ENCODE measurements at regions not wholly inside any gene's neighbourhood (a gene's known extent, or its start where the extent isn't known, plus 50 kb on each side); places are given as distances from the start of the nearest gene placed in this dataset.

DNA sequence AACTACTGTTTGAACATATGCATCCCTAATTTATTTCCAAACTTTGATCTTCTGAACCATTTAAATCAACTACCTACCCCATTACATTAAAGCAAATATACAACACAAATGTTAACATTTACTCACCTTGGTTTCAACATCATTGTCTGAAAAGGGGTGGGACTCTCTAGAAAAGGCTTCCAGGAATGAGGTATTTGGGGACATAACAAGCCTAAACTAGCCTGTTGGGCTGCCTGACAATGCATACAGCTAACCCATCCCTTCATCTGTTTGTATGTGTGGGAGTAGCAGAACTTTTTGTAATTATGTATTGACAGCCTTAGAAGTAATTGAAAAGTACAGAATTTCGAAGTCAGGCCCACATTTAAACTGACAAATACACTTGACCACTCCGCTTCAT lies 2225.9 kb upstream of the C9orf72 start:
- ChIA-PET CTCF (ENCODE audit: partially characterized antibody) (no interaction called here), POLR2A (ENCODE audit: partially characterized antibody) (no interaction called here)
- Histone ChIP-seq H4K5ac (ENCODE audit: insufficient read length, low read depth, low read length) (no peak overlapping the region), H3K9ac (replicated peaks in 1 of 4; ENCODE audit: extremely low read depth in 1 of 4, low read depth in 3 of 4, low read length in 3 of 4) (no peak overlapping the region), H2BK5ac (ENCODE audit: low read depth, low read length) (no peak overlapping the region), H3K56ac (replicated peaks; ENCODE audit: insufficient read length, low read depth, low read length) (no peak overlapping the region), H4K8ac (ENCODE audit: extremely low read depth, insufficient read depth, low read length) (no peak overlapping the region), H3K79me2 (ENCODE audit: control insufficient read depth in 1 of 2, insufficient read depth in 2 of 2, low read length in 2 of 2) (no peaks in the 10 kb centered on the region), H3K4me1 (replicated peaks in 1 of 4; ENCODE audit: control insufficient read depth in 3 of 4, insufficient read depth in 4 of 4, low read length in 3 of 4) (0 out of 7 replicates have a peak, but pooled peaks cover 0 to 3% (median 0%) of the 10 kb centered on the region in 4 experiments), H3K4me3 (ENCODE audit: extremely low read depth in 1 of 4, insufficient read depth in 2 of 4, low read depth in 3 of 4, low read length in 4 of 4) (no peak overlapping the region), H3K4me2 (ENCODE audit: insufficient read depth in 1 of 2, low read depth in 2 of 2, low read length in 2 of 2) (no peak overlapping the region), H3K4ac (replicated peaks; ENCODE audit: insufficient read length, low read depth, low read length) (no peak overlapping the region), H3K79me1 (ENCODE audit: low read depth, low read length) (no peaks in the 10 kb centered on the region), H3K9me3 (ENCODE audit: insufficient read depth in 2 of 2, low read depth in 1 of 2, low read length in 1 of 2) (no peaks in the 10 kb centered on the region), H2BK15ac (ENCODE audit: low read length) (no peak overlapping the region), H3K14ac (ENCODE audit: insufficient read length) (no peak overlapping the region), H2BK20ac (ENCODE audit: low read length) (no peak overlapping the region), H2BK120ac (replicated peaks; ENCODE audit: low read depth, low read length) (no peak overlapping the region), H3K23me2 (ENCODE audit: low read depth, low read length) (no peaks in the 10 kb centered on the region), H3K18ac (ENCODE audit: extremely low read depth, low read length) (no peak overlapping the region), H3K23ac (ENCODE audit: insufficient read length) (no peak overlapping the region), H4K91ac (replicated peaks; ENCODE audit: insufficient read length, low read length) (no peak overlapping the region), H3K27me3 (replicated peaks in 1 of 4; ENCODE audit: control insufficient read depth in 3 of 4, extremely low read depth in 1 of 4, insufficient read depth in 3 of 4, low read length in 3 of 4) (no peaks in the 10 kb centered on the region), H3K27ac (ENCODE audit: low read depth, low read length) (no peak overlapping the region), H2AFZ (ENCODE audit: low read length) (no peak overlapping the region), H2AK5ac (ENCODE audit: low read depth, low read length) (no peak overlapping the region), H3K36me3 (ENCODE audit: control insufficient read depth in 2 of 4, insufficient read depth in 4 of 4, low read length in 3 of 4) (no peaks in the 10 kb centered on the region), H2BK12ac (ENCODE audit: low read depth, low read length) (no peak overlapping the region), H4K20me1 (replicated peaks in 1 of 2; ENCODE audit: control insufficient read depth in 1 of 2, insufficient read depth in 2 of 2, low read length in 2 of 2) (no peaks in the 10 kb centered on the region)
- WGBS, 2 experiments (ENCODE audit: extremely low coverage in 1 of 2, insufficient coverage in 1 of 2, insufficient read length in 1 of 2, insufficient replicate concordance in 2 of 2, low coverage in 1 of 2, low lambda C conversion rate in 2 of 2, missing lambda C conversion rate in 1 of 2) = 94% methylated on average over 2 of the region's 2 CpGs; no CpG with 5 or more reads in 1 of the 2 experiments
- FAIRE-seq (no peak), DNase-seq (ENCODE audit: low read depth in 1 of 2, low spot score in 2 of 2) (no peak)
- no peak for TF ChIP-seq ASH2L (IDR thresholded peaks at IDR 0.05; ENCODE audit: low read length)
- TF ChIP-seq SP2 (IDR thresholded peaks at IDR 0.05; ENCODE audit: low read length) = no peak
- no peak for TF ChIP-seq RFX5 (IDR thresholded peaks at IDR 0.05; ENCODE audit: borderline replicate concordance, low read depth, low read length)
- no peak for TF ChIP-seq POLR2A (IDR thresholded peaks at IDR 0.05; ENCODE audit: control extremely low read depth in 1 of 2, low read depth in 2 of 2, low read length in 2 of 2)
- TF ChIP-seq BCL11A (IDR thresholded peaks at IDR 0.05; ENCODE audit: low read depth in 2 of 2, low read length in 2 of 2) = no peak
- TF ChIP-seq NRF1 (IDR thresholded peaks at IDR 0.05; ENCODE audit: low read depth, low read length) = no peak
- TF ChIP-seq BACH1 (IDR thresholded peaks at IDR 0.05; ENCODE audit: low read length) = no peak
- TF ChIP-seq PHF8 (conservative IDR thresholded peaks at IDR 0.05; ENCODE audit: low read depth, low read length) = no peak
- TF ChIP-seq RNF2 (IDR thresholded peaks at IDR 0.05; ENCODE audit: borderline replicate concordance, low read depth, low read length, missing control alignments, poor library complexity, severe bottlenecking) = no peak
- TF ChIP-seq SIX5 (IDR thresholded peaks at IDR 0.05; ENCODE audit: low read depth, low read length) = no peak
- TF ChIP-seq, protein P1, sequence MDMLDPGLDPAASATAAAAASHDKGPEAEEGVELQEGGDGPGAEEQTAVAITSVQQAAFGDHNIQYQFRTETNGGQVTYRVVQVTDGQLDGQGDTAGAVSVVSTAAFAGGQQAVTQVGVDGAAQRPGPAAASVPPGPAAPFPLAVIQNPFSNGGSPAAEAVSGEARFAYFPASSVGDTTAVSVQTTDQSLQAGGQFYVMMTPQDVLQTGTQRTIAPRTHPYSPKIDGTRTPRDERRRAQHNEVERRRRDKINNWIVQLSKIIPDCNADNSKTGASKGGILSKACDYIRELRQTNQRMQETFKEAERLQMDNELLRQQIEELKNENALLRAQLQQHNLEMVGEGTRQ (IDR thresholded peaks at IDR 0.05; ENCODE audit: low read length) = no peak
